ENCODE measurements at regions not wholly inside any gene's neighbourhood (a gene's known extent, or its start where the extent isn't known, plus 50 kb on each side); places are given as distances from the start of the nearest gene placed in this dataset.

DNA sequence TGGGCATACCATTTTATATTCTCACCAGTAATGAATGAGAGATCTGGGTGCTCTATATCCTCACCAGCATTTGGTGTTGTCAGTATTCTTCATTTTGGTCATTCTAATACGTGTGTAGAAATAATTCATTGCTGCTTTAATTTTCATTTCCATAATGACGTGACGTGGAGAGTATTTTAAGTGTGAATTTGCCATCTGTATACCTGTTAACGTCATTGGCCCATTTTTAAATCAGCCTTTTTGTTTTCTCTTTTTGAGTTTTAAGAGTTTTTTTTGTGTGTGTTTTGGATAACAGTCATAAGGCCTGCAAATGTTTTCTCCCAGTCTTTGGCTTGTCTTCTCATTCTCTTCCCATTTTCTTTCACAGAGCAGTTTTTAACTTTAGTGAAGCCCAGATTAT is 74.4 kb upstream of the SYT1 start:
- TF ChIP-seq, protein P1, sequence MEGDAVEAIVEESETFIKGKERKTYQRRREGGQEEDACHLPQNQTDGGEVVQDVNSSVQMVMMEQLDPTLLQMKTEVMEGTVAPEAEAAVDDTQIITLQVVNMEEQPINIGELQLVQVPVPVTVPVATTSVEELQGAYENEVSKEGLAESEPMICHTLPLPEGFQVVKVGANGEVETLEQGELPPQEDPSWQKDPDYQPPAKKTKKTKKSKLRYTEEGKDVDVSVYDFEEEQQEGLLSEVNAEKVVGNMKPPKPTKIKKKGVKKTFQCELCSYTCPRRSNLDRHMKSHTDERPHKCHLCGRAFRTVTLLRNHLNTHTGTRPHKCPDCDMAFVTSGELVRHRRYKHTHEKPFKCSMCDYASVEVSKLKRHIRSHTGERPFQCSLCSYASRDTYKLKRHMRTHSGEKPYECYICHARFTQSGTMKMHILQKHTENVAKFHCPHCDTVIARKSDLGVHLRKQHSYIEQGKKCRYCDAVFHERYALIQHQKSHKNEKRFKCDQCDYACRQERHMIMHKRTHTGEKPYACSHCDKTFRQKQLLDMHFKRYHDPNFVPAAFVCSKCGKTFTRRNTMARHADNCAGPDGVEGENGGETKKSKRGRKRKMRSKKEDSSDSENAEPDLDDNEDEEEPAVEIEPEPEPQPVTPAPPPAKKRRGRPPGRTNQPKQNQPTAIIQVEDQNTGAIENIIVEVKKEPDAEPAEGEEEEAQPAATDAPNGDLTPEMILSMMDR (IDR thresholded peaks at IDR 0.05): no peak
- TF ChIP-seq POLR2A (IDR thresholded peaks at IDR 0.05) (no peak), POLR2AphosphoS5 (IDR thresholded peaks at IDR 0.05) (no peak), EP300 (IDR thresholded peaks at IDR 0.05) (no peak)
